ENCODE measurements at regions not wholly inside any gene's neighbourhood (a gene's known extent, or its start where the extent isn't known, plus 50 kb on each side); places are given as distances from the start of the nearest gene placed in this dataset.

GRCh38 chr1:2863648-2863963 lies 62.1 kb upstream of the TTC34 start:
- H3K27ac ChIP-seq (ENCODE audit: low read depth, low read length): no peak overlapping the region
- peaks cover 5% of the 10 kb centered on the region for H3K9me3 Mint-ChIP-seq (ENCODE audit: unreplicated experiment)
- no peak overlapping the region for H3K4me3 Mint-ChIP-seq (ENCODE audit: unreplicated experiment)
- no peaks in the 10 kb centered on the region for H3K27me3 ChIP-seq (ENCODE audit: insufficient read depth, low read length)
- peaks cover 3% of the 10 kb centered on the region for H3K9me3 ChIP-seq (ENCODE audit: insufficient read depth, low read depth, low read length)
- no peaks in the 10 kb centered on the region for H3K79me2 ChIP-seq (ENCODE audit: insufficient read depth, low read length)
- no peak overlapping the region for H3K4me3 ChIP-seq (ENCODE audit: insufficient read depth, low read depth, low read length)
- no peaks in the 10 kb centered on the region for H4K20me1 ChIP-seq (ENCODE audit: insufficient read depth, low read length)
- H3K4me1 Mint-ChIP-seq (ENCODE audit: low read depth, unreplicated experiment): no peaks in the 10 kb centered on the region
- no peaks in the 10 kb centered on the region for H3K4me1 ChIP-seq (ENCODE audit: insufficient read depth, low read length)
- no peak overlapping the region for H3K4me2 ChIP-seq (ENCODE audit: low read length)
- no peaks in the 10 kb centered on the region for H3K36me3 Mint-ChIP-seq (ENCODE audit: low read depth, unreplicated experiment)
- no peak overlapping the region for H3K27ac Mint-ChIP-seq (ENCODE audit: unreplicated experiment)
- peaks cover 3% of the 10 kb centered on the region for H3K27me3 Mint-ChIP-seq (ENCODE audit: low read depth, unreplicated experiment)
- H2AFZ ChIP-seq (ENCODE audit: low read depth, low read length): no peak overlapping the region
- FAIRE-seq: no peak
- no peak for DNase-seq (ENCODE audit: low read depth)
- H3K9ac ChIP-seq (ENCODE audit: low read length): no peak overlapping the region
- H3K36me3 ChIP-seq (ENCODE audit: insufficient read depth, low read length): no peaks in the 10 kb centered on the region
- TF ChIP-seq EZH2 (IDR thresholded peaks at IDR 0.05; ENCODE audit: insufficient read depth, low read length) (no peak), CTCF (IDR thresholded peaks at IDR 0.05; ENCODE audit: insufficient read depth, low read depth, low read length) (no peak)

- no peak for TF ChIP-seq CTCF (IDR thresholded peaks at IDR 0.05; ENCODE audit: insufficient read depth, low read depth, low read length)
- TF ChIP-seq EZH2 (IDR thresholded peaks at IDR 0.05; ENCODE audit: insufficient read depth, low read length): no peak
- H3K4me1 ChIP-seq (ENCODE audit: insufficient read depth, low read length): no peaks in the 10 kb centered on the region
- H3K27me3 Mint-ChIP-seq (ENCODE audit: low read depth, unreplicated experiment): no peaks in the 10 kb centered on the region
- H3K36me3 ChIP-seq (ENCODE audit: insufficient read depth, low read length): no peaks in the 10 kb centered on the region
- H3K9me3 Mint-ChIP-seq (ENCODE audit: unreplicated experiment): no peaks in the 10 kb centered on the region
- H4K20me1 ChIP-seq (ENCODE audit: insufficient read depth, low read length): no peaks in the 10 kb centered on the region
- DNase-seq (ENCODE audit: low read depth): no peak
- H3K4me3 Mint-ChIP-seq (ENCODE audit: unreplicated experiment): no peak overlapping the region
- no peak overlapping the region for H3K27ac ChIP-seq (ENCODE audit: low read depth, low read length)
- H3K9ac ChIP-seq (ENCODE audit: low read length): no peak overlapping the region
- no peak overlapping the region for H2AFZ ChIP-seq (ENCODE audit: low read depth, low read length)
- no peaks in the 10 kb centered on the region for H3K4me1 Mint-ChIP-seq (ENCODE audit: low read depth, unreplicated experiment)
- no peaks in the 10 kb centered on the region for H3K79me2 ChIP-seq (ENCODE audit: insufficient read depth, low read length)
- no peak overlapping the region for H3K4me3 ChIP-seq (ENCODE audit: insufficient read depth, low read depth, low read length)
- H3K36me3 Mint-ChIP-seq (ENCODE audit: low read depth, unreplicated experiment): no peaks in the 10 kb centered on the region
- H3K9me3 ChIP-seq (ENCODE audit: insufficient read depth, low read depth, low read length): peaks cover 3% of the 10 kb centered on the region
- no peak overlapping the region for H3K4me2 ChIP-seq (ENCODE audit: low read length)
- no peaks in the 10 kb centered on the region for H3K27me3 ChIP-seq (ENCODE audit: insufficient read depth, low read length)
- no peak for FAIRE-seq
- H3K27ac Mint-ChIP-seq (ENCODE audit: unreplicated experiment): no peak overlapping the region
Observed at GRCh38 chr1:2864203-2864905, 62.9 kb upstream of the TTC34 start.

GRCh38 chr1:2865000-2865399 lies 63.5 kb upstream of the TTC34 start:
- Histone ChIP-seq H3K9me3 (ENCODE audit: insufficient read depth, low read depth, low read length) (no peaks in the 10 kb centered on the region), H3K4me2 (ENCODE audit: low read length) (no peak overlapping the region), H3K27ac (ENCODE audit: low read depth, low read length) (no peak overlapping the region), H3K79me2 (ENCODE audit: insufficient read depth, low read length) (no peaks in the 10 kb centered on the region), H3K9ac (ENCODE audit: low read length) (no peak overlapping the region), H3K4me1 (ENCODE audit: insufficient read depth, low read length) (no peaks in the 10 kb centered on the region), H3K27me3 (ENCODE audit: insufficient read depth, low read length) (no peaks in the 10 kb centered on the region), H3K36me3 (ENCODE audit: insufficient read depth, low read length) (no peaks in the 10 kb centered on the region), H4K20me1 (ENCODE audit: insufficient read depth, low read length) (no peaks in the 10 kb centered on the region), H2AFZ (ENCODE audit: low read depth, low read length) (no peak overlapping the region), H3K4me3 (ENCODE audit: insufficient read depth, low read depth, low read length) (no peak overlapping the region)
- no peak overlapping the region for H3K4me3 Mint-ChIP-seq (ENCODE audit: unreplicated experiment)
- no peaks in the 10 kb centered on the region for H3K4me1 Mint-ChIP-seq (ENCODE audit: low read depth, unreplicated experiment)
- no peaks in the 10 kb centered on the region for H3K36me3 Mint-ChIP-seq (ENCODE audit: low read depth, unreplicated experiment)
- H3K9me3 Mint-ChIP-seq (ENCODE audit: unreplicated experiment): no peaks in the 10 kb centered on the region
- no peaks in the 10 kb centered on the region for H3K27me3 Mint-ChIP-seq (ENCODE audit: low read depth, unreplicated experiment)
- FAIRE-seq (no peak), DNase-seq (ENCODE audit: low read depth) (no peak)
- no peak overlapping the region for H3K27ac Mint-ChIP-seq (ENCODE audit: unreplicated experiment)
- no peak for TF ChIP-seq EZH2 (IDR thresholded peaks at IDR 0.05; ENCODE audit: insufficient read depth, low read length)
- TF ChIP-seq CTCF (IDR thresholded peaks at IDR 0.05; ENCODE audit: insufficient read depth, low read depth, low read length): no peak
